CD1c-positive myeloid dendritic cell (primary cell): ENCODE measurements at regions not wholly inside any gene's neighbourhood (a gene's known extent, or its start where the extent isn't known, plus 50 kb on each side); places are given as distances from the start of the nearest gene placed in this dataset.
A peak's percentile ranks its signal among the peaks of the same experiment; 100 is the strongest.

Source experiments
- DNase-seq: peaks from one replicate; pipeline ENCODE4 v3.0.0-alpha.2; 2016; ENCODE audit errors: extremely low spot score

DNA sequence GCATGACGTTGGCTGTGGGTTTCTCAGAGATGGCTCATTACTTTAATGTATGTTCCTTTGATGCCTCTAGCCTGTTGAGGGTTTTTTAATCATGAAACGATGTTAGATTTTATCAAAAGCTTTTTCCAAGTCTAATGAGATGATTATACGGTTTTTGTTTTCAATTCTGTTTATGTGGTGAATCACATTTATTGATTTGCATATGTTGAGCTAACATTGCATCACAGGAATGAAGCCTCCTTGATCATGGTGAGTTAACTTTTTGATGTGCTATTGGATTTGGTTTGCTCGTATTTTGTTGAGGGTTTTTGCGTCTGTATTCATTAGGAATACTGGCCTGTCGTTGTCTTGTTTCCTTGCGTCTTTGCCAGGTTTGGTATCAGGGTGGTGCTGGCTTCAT lies 52.3 kb upstream of the PTPN12 start:
- DNase-seq: no peak

DNA sequence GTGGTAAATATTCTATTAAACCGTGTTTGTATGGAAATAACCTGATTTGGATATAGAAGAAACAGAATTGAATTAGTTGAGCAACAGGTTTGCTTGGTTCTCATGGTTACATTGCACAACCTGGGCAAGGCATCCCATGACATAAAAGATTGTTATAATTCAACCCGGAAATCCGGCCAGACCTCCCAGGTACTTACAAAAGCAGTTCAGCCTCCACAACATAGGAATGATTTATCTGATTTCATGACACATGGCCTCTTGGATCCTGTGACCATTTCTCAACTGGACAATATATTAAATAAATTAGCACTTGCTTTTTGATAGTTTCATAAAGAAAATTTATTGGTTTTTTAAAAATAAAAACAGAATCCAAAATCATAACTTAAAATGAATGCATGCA lies 55.1 kb upstream of the PTPN12 start:
- peak; percentile 43 for DNase-seq

DNA sequence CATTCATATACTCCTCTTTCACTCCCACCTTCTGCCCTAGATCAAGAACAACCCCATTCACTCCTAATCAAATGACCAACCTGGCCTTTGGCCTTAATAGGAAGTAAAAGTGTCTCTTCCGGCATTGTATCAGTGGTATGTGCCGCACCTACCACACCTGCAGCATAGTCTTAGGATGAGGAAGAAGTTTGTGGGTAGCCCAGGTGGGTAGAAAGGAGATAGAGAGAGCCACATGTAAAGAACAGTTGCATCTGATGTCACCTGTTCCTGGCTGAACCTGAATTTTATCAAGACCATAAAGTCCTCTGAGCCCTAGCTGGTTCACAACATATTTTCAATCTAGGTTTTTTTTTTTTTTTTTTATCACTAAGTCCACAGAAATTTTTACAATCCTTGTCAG lies 55.5 kb upstream of the PTPN12 start:
- DNase-seq: no peak

GRCh38 chr7:77480102-77480627 lies 56.9 kb upstream of the PTPN12 start:
- DNase-seq: peak; percentile 47

- no peak for DNase-seq
Observed at GRCh38 chr7:77479536-77480088, 57.5 kb upstream of the PTPN12 start.

DNA sequence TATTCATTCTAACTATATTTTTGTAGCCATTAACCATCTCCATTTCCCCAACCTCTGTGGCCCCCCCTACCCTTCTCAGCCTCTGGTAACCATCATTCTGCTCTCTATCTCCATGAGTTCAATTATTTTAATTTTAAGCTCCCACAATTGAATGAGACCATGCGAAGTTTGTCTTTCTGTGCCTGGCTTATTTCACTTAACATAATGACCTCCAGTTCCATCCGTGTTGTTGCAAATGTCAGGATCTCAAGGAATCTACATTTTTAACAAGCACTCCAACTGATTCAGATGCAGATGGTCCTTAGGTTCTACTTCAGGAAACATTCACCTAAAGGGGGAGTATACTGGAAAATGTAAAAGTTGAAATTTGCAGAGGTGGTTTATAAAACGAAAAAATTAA lies 60.2 kb upstream of the PTPN12 start:
- no peak for DNase-seq

DNA sequence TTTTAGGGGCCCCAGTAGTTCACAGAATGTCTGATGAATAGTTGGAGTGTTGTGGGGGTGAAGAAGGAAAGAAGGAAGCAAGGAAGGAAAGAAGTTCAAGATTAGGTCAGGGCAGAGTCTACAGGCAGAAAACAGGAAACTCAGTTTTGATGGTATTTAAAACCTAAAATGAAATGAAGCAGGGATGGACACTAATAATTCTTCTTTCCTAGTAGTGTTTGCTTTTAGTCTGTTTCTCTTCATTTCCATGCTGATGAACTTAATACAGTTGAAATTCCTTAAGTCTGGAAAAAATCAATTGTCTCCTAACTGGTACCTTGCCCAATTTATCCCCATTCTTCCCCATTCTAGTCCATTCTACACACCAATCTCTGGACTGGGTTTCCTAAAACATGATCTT lies 59.0 kb upstream of the GSAP start:
- DNase-seq: peak; percentile 4

- no peak for DNase-seq
Observed at GRCh38 chr7:77474756-77475155, 58.6 kb upstream of the GSAP start.

- peak; percentile 78 for DNase-seq
Observed at GRCh38 chr7:77473229-77474005, 57.3 kb upstream of the GSAP start.

GRCh38 chr7:77469927-77470326 lies 53.8 kb upstream of the GSAP start:
- no peak for DNase-seq

GRCh38 chr7:77467408-77467807 lies 51.3 kb upstream of the GSAP start:
- DNase-seq: peak; percentile 74

DNA sequence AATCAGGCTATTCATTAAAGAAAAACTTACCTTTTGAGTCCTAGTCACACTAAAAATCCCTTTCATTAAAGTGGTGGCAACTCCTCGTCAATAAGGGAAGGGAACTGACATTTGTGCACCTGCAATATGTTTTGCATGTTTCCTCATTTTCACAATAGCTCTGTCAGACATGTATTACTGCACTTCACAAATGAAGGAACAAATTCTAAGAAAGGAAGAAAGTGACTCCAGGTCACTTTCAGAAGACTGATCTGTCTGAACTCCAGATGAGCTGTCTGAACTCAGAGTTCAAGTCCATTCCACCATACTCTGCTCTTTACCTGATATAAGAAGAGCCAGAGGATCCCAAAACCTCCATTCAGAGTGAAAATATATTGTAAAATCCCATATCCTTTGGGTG lies 50.3 kb upstream of the GSAP start:
- DNase-seq: peak; percentile 54
